AG04450 (cell line): ENCODE measurements at regions not wholly inside any gene's neighbourhood (a gene's known extent, or its start where the extent isn't known, plus 50 kb on each side); places are given as distances from the start of the nearest gene placed in this dataset.

ENCODE experiments used
- CTCF ChIA-PET: fragments of 300-600, 350-600 bp; formaldehyde crosslinking; extraction: SDS; loops from one replicate; lab custom pipeline; 2022; ENCODE audit warnings: antibody characterized with exemption, inconsistent platforms; lab: Charles Lee
- POLR2A ChIA-PET: fragments of 350-600 bp; formaldehyde crosslinking; extraction: SDS; loops from one replicate; lab custom pipeline; 2021; ENCODE audit warnings: antibody characterized with exemption, inconsistent platforms; lab: Yijun Ruan, JAX
- DNase-seq: peaks from one replicate; pipeline ENCODE4 v3.0.0-alpha.2; 2011; ENCODE audit warnings: low read depth, low spot score
- H3K27ac ChIP-seq: one replicate; pipeline ENCODE4 v1.5.1; 2012; ENCODE audit warnings: low read depth, low read length, control low read depth
- H3K27me3 ChIP-seq: one replicate; pipeline ENCODE4 v1.6.0; 2012; ENCODE audit warnings: low read length; ENCODE audit not compliant: control insufficient read depth, insufficient read depth
- H3K4me3 ChIP-seq: 2 replicates; pipeline ENCODE4 v1.5.1; 2011; ENCODE audit warnings: mild to moderate bottlenecking, low read depth, low read length, control low read depth
- H3K9me3 ChIP-seq: 2 replicates; pipeline ENCODE4 v1.5.1; 2012; ENCODE audit warnings: low read length; ENCODE audit not compliant: control insufficient read depth, insufficient read depth
- CTCF ChIP-seq: IDR thresholded peaks from 2 replicates; pipeline ENCODE4 v1.5.1; 2011; ENCODE audit warnings: low read depth, low read length, control low read depth, inconsistent platforms

DNA sequence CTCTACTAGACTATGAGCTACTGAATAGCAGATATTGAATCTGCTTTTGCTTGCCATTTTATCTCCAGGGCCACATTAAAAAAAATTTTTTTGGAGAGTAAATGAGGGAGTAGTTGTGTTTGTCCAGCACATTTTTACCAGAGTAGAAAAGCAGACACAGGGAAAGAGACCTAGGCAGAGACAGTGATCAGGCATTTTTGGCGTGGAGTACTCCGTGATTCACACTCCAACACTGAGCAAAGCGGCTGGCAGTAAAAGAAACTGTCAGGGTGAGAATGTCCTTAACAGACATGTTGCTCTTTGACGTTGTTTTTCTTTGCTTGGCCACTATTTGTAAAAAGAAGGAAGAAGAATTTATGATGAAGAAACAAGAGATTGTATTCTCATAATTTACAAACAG, 304.0 kb downstream of the TDRD3 start:
- Histone ChIP-seq H3K27ac (no peak overlapping the region), H3K27me3 (no peaks in the 10 kb centered on the region), H3K4me3 (no peak overlapping the region), H3K9me3 (no peaks in the 10 kb centered on the region)
- TF ChIP-seq CTCF, result no peak
- DNase-seq, result no peak
- CTCF ChIA-PET, result no interaction called here
- POLR2A ChIA-PET, result no interaction called here

- Histone ChIP-seq H3K9me3 (no peaks in the 10 kb centered on the region), H3K27me3 (no peaks in the 10 kb centered on the region), H3K27ac (no peak overlapping the region), H3K4me3 (no peak overlapping the region)
- DNase-seq, result no peak
- CTCF ChIA-PET, result no interaction called here
- POLR2A ChIA-PET, result no interaction called here
- TF ChIP-seq CTCF, result no peak
Observed at GRCh38 chr13:60699636-60700035, 302.6 kb downstream of the TDRD3 start.

DNA sequence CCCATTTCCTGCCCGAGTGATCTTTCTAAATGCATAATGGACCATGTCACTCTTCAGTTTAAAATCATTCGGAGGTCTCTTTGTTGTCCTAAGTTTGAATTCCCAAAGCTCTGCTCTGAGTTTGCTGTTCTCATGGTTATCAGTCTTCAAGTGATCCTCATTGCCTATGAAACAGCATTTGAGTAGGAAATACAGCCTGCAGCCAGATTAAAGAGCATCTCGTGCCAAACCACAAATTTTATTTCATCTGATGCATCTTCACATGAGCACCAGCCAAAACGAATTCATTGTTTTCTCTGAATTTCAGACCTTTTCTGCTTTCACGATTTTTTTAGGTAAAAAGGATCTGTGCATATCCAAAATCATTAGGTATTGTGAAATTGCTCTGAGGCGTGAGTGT, 299.6 kb downstream of the TDRD3 start:
- ChIA-PET POLR2A (no interaction called here), CTCF (no interaction called here)
- TF ChIP-seq CTCF, result no peak
- Histone ChIP-seq H3K4me3 (no peak overlapping the region), H3K9me3 (no peaks in the 10 kb centered on the region), H3K27me3 (no peaks in the 10 kb centered on the region), H3K27ac (no peak overlapping the region)
- DNase-seq, result no peak

DNA sequence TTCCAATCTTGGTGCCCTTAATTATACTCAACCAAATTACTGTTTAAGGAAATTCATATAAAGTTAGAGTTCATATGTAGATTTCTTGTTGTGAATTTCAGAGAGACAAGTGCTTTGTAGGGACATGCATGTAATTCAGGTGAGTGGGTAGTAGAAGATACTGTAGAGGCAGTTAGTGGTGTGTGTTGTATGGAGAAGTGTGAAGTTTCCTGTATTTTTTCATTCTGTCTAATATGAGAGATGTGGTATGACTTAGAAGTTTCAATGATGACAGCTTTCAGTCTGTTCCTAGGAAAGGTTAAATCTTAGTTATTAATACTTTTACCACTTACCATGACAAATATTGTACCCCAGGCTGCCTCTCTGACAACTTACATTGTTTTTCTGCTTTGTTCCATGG, 294.2 kb downstream of the TDRD3 start:
- ChIA-PET POLR2A (no interaction called here), CTCF (no interaction called here)
- Histone ChIP-seq H3K27me3 (no peaks in the 10 kb centered on the region), H3K27ac (no peak overlapping the region), H3K4me3 (no peak overlapping the region), H3K9me3 (no peaks in the 10 kb centered on the region)
- DNase-seq, result no peak
- TF ChIP-seq CTCF, result no peak

GRCh38 chr13:60690604-60691003, 293.6 kb downstream of the TDRD3 start:
- no peak for TF ChIP-seq CTCF
- POLR2A ChIA-PET, result no interaction called here
- Histone ChIP-seq H3K27me3 (no peaks in the 10 kb centered on the region), H3K27ac (no peak overlapping the region), H3K4me3 (no peak overlapping the region), H3K9me3 (no peaks in the 10 kb centered on the region)
- no peak for DNase-seq
- CTCF ChIA-PET, result no interaction called here
